ENCODE measurements at regions not wholly inside any gene's neighbourhood (a gene's known extent, or its start where the extent isn't known, plus 50 kb on each side); places are given as distances from the start of the nearest gene placed in this dataset.

GRCh38 chr1:208741296-208741695 is 497.1 kb upstream of the PLXNA2 start:
- POLR2A ChIA-PET = no interaction called here
- H3K4me2 ChIP-seq (ENCODE audit: low read length) = no peak overlapping the region
- BruUV-seq (replicated peaks) = no TSS peak
- no peaks in the 10 kb centered on the region for H3K4me1 ChIP-seq (ENCODE audit: insufficient read depth, low read length, poor library complexity, severe bottlenecking)
- TF ChIP-seq EZH2phosphoT487 (IDR thresholded peaks at IDR 0.05; ENCODE audit: borderline replicate concordance, low read depth, low read length) (no peak), CTCF (conservative IDR thresholded peaks at IDR 0.05; ENCODE audit: low read length) (no peak)
- H3K9me3 ChIP-seq (ENCODE audit: low read length) = no peaks in the 10 kb centered on the region
- no peaks in the 10 kb centered on the region for H3K36me3 ChIP-seq (ENCODE audit: insufficient read depth, low read length)
- CTCF ChIA-PET (ENCODE audit: unreplicated experiment) = no interaction called here
- H3K9me2 ChIP-seq (ENCODE audit: insufficient read depth, low read length) = no peaks in the 10 kb centered on the region
- intact Hi-C loops (cut with micrococcal nuclease; ENCODE audit: unreplicated experiment) = no loop called here
- DNase-seq (ENCODE audit: low spot score) = no peak
- no peaks in the 10 kb centered on the region for H4K20me1 ChIP-seq (ENCODE audit: insufficient read depth, low read length)
- no peak overlapping the region for H3K4me3 ChIP-seq (ENCODE audit: low read depth, low read length, poor library complexity, severe bottlenecking)
- no peak overlapping the region for H2AFZ ChIP-seq (ENCODE audit: low read length)
- H3K27ac ChIP-seq (ENCODE audit: low read depth, low read length, poor library complexity, severe bottlenecking) = no peak overlapping the region
- H3K79me2 ChIP-seq (ENCODE audit: insufficient read depth, low read depth, low read length) = no peaks in the 10 kb centered on the region

GRCh38 chr1:208743361-208743760 is 499.2 kb upstream of the PLXNA2 start:
- Histone ChIP-seq H3K9me2 (ENCODE audit: insufficient read depth, low read length) (no peaks in the 10 kb centered on the region), H3K36me3 (ENCODE audit: insufficient read depth, low read length) (no peaks in the 10 kb centered on the region), H3K79me2 (ENCODE audit: insufficient read depth, low read depth, low read length) (no peaks in the 10 kb centered on the region), H3K4me2 (ENCODE audit: low read length) (no peak overlapping the region), H3K4me1 (ENCODE audit: insufficient read depth, low read length, poor library complexity, severe bottlenecking) (no peaks in the 10 kb centered on the region), H3K27ac (ENCODE audit: low read depth, low read length, poor library complexity, severe bottlenecking) (no peak overlapping the region), H4K20me1 (ENCODE audit: insufficient read depth, low read length) (no peaks in the 10 kb centered on the region), H3K9me3 (ENCODE audit: low read length) (no peaks in the 10 kb centered on the region), H3K4me3 (ENCODE audit: low read depth, low read length, poor library complexity, severe bottlenecking) (no peak overlapping the region), H2AFZ (ENCODE audit: low read length) (no peak overlapping the region)
- no peak for DNase-seq (ENCODE audit: low spot score)
- no TSS peak for BruUV-seq (replicated peaks)
- ChIA-PET CTCF (ENCODE audit: unreplicated experiment) (no interaction called here), POLR2A (no interaction called here)
- intact Hi-C loops (cut with micrococcal nuclease; ENCODE audit: unreplicated experiment) = no loop called here
- TF ChIP-seq CTCF (conservative IDR thresholded peaks at IDR 0.05; ENCODE audit: low read length) = no peak
- TF ChIP-seq EZH2phosphoT487 (IDR thresholded peaks at IDR 0.05; ENCODE audit: borderline replicate concordance, low read depth, low read length) = no peak

- no TSS peak for BruUV-seq (replicated peaks)
- intact Hi-C loops (cut with micrococcal nuclease; ENCODE audit: unreplicated experiment) = no loop called here
- TF ChIP-seq EZH2phosphoT487 (IDR thresholded peaks at IDR 0.05; ENCODE audit: borderline replicate concordance, low read depth, low read length) (no peak), CTCF (conservative IDR thresholded peaks at IDR 0.05; ENCODE audit: low read length) (no peak)
Observed at GRCh38 chr1:208747979-208748378, 503.8 kb upstream of the PLXNA2 start.

More at GRCh38 chr1:208747979-208748378, 503.8 kb upstream of the PLXNA2 start:
- no peak for DNase-seq (ENCODE audit: low spot score)
- ChIA-PET CTCF (ENCODE audit: unreplicated experiment) (no interaction called here), POLR2A (interaction anchor here (0.8 kb wide), 1 partner anchor 1999 kb away, joined by 3 read pairs; no protein-coding TSS in a partner anchor)
- no peak overlapping the region for H2AFZ ChIP-seq (ENCODE audit: low read length)
- no peaks in the 10 kb centered on the region for H3K9me3 ChIP-seq (ENCODE audit: low read length)
- no peaks in the 10 kb centered on the region for H3K4me1 ChIP-seq (ENCODE audit: insufficient read depth, low read length, poor library complexity, severe bottlenecking)
- no peaks in the 10 kb centered on the region for H3K9me2 ChIP-seq (ENCODE audit: insufficient read depth, low read length)
- H3K36me3 ChIP-seq (ENCODE audit: insufficient read depth, low read length) = no peaks in the 10 kb centered on the region
- no peak overlapping the region for H3K4me2 ChIP-seq (ENCODE audit: low read length)
- no peak overlapping the region for H3K27ac ChIP-seq (ENCODE audit: low read depth, low read length, poor library complexity, severe bottlenecking)
- H3K79me2 ChIP-seq (ENCODE audit: insufficient read depth, low read depth, low read length) = no peaks in the 10 kb centered on the region
- no peaks in the 10 kb centered on the region for H4K20me1 ChIP-seq (ENCODE audit: insufficient read depth, low read length)
- no peak overlapping the region for H3K4me3 ChIP-seq (ENCODE audit: low read depth, low read length, poor library complexity, severe bottlenecking)
